GM18951 (cell line): ENCODE measurements at regions not wholly inside any gene's neighbourhood (a gene's known extent, or its start where the extent isn't known, plus 50 kb on each side); places are given as distances from the start of the nearest gene placed in this dataset.
"Not testable (repeated sequence)": the region's sequence is repeated elsewhere in the genome, so short reads cannot be mapped to it uniquely, and the experiment has no call there.

Experiments
- POLR2A ChIP-seq: IDR thresholded peaks from 4 replicates; pipeline ENCODE4 v1.6.1; 2011; ENCODE audit warnings: mild to moderate bottlenecking; ENCODE audit not compliant: insufficient read length, insufficient read depth; ENCODE audit errors: extremely low read depth
- in situ Hi-C: fragments of 300-500 bp; cut with MboI; formaldehyde crosslinking; loops from one replicate; pipeline ENCODE4 v1.12.0; 2022; ENCODE audit warnings: low sequenced_read_pairs, mixed read lengths, inconsistent platforms; ENCODE audit not compliant: unreplicated experiment

- in situ Hi-C loops: no loop called here
- no peak for TF ChIP-seq POLR2A
These were observed 211.9 kb downstream of the SOX3 start for GRCh38 chrX:140292961-140293360.

DNA sequence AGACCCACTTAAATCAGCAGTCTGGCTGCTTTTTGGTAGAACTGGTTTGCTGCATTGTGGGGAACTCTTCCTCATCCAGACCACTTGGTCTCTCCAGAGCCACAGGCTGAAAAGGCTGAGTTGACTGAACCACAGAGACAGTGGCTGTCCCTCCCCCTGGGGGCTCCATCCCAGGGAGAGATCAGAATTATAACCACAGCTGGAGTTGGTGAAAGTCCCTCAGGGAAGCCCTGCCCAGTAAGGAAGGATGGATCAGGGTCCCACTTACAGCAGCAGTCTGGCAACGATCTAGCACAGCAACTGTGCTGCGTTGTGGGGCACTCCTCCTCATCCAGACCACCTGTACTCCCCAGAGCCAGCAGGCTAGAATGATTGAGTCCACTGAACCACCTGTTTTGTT lies 212.7 kb downstream of the SOX3 start:
- TF ChIP-seq POLR2A: no peak
- in situ Hi-C loops: no loop called here

DNA sequence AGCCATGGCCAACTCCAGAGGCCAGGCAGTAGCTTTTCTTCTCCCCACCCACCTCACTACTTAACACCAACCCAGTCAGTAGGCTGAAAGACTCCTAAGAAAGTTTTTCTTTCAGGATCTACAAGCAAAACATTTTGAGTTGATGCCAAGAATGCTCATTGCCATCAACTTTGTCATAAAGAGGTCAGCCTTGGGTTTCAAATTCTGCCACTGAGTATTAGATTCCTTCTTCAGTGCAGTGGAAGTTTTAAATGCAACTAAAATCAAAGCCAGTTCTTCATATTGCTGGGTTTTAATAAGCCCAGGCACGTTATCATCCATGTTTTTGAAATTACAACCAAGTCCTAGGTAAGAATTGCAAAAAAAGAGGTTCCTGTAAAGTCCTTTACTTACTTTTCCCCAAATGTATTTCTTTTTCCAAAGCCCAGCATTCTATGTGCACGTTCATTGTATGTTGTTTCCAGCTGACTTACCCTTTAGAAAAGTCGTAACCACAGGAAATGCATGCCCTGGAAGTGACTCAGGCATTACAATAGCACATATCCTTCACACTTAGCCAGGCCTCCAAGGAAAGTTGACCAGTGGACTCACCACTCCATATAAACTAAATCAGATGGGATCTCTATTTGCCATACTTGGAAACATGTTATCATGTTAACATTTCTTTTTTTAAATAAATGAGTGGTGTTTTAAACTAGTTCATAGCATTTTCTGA lies 229.9 kb downstream of the SOX3 start:
- TF ChIP-seq POLR2A: no peak
- in situ Hi-C loops: no loop called here

- no peak for TF ChIP-seq POLR2A
- in situ Hi-C loops: no loop called here
These were observed 230.9 kb downstream of the SOX3 start for GRCh38 chrX:140273921-140274320.

GRCh38 chrX:140250391-140250790 lies 254.5 kb downstream of the SOX3 start:
- in situ Hi-C loops: no loop called here
- TF ChIP-seq POLR2A: no peak

- in situ Hi-C loops: no loop called here
- TF ChIP-seq POLR2A: no peak
These were observed 255.8 kb downstream of the SOX3 start for GRCh38 chrX:140249088-140249487.

GRCh38 chrX:140229191-140229590 lies 263.9 kb upstream of the CXorf66 start:
- no peak for TF ChIP-seq POLR2A
- in situ Hi-C loops: no loop called here

DNA sequence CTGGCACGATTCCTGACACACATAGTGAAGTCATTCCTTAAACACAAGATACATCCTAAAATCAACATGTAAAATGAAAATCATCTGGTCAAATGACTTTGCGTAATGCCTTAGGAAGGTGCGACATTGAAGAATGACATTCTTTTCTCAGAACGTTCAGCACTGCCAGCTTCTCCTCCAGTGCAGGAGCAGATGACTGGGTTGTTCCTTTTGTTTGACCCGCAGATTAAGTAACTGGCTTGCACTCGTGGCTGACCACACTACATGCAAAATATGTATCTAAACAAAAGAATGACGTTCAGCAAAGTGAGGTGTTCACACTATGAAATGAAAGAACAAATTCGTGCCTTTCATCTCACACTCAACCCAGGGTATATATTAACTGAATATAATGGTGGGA lies 260.7 kb upstream of the CXorf66 start:
- in situ Hi-C loops: not testable (repeated sequence)

DNA sequence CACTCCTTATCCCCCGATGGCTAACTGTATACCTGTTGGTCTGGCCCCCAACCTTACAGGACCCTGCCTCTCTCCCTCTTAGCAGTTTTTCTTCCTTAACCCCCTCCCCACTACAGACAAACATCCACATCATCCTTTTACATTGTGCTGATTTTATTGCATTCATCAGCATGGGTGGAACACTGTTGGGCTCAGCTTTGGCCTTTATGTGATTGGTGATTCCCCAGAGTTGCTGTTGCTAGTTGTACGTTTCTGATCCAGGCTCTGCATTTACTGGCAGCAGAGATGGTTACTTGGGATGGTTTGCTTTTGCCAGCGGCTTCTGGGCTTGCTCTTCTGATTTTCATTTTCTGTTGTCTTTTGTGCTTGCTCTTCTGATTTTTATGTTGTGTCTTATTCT lies 250.6 kb upstream of the CXorf66 start:
- in situ Hi-C loops: not testable (repeated sequence)

DNA sequence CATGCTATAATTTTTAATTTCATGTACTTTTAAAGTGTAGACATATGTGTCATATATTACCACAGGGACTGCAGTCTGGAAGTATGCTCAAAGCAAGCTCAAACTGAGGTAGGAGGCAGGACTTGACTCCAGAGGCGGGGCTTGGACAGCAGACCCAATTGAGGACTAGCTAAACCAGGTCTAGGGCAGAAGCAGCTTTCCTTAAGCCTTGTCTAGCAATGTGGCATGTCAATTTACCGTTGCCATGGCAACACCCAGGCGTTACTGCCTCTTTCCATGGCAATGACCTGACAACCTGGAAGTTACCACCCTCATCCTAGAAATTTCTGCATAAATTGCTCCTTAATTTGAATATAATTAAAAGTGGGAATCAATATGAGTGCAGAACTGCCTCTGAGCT lies 249.2 kb upstream of the CXorf66 start:
- in situ Hi-C loops: not testable (repeated sequence)

GRCh38 chrX:140206657-140207056 lies 241.3 kb upstream of the CXorf66 start:
- in situ Hi-C loops: no loop called here

DNA sequence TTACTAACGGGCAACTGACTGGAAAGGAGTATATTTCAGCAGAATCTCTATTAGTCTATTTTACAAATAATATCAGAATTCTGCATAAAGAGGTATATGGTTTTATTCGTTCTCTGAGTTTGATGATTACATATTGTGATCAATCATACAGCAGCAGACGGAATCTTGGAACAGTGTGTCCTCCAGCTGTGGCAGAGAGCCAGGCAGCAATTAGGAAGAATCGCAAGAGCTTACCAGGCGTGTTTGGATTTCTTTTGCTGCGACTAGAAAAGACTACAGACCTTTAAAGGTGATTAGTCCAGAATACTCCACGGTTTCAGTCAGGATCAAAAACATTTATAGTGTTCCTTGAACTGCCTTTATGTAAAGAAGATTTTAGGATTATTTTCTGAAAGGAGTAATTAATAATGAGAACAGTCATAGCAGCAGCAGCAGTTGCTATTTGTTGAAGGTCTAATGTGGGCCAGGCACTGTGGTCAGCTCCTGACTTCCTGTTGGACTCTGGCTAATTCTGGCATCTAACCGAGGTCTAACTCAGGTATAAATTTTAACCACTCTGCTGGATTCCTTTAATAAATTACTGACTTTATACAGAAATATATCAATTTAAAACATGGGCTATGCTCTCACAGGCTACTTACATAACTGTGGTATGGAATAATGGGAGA lies 225.3 kb upstream of the CXorf66 start:
- TF ChIP-seq POLR2A: no peak
- in situ Hi-C loops: no loop called here

More at GRCh38 chrX:140206657-140207056, 241.3 kb upstream of the CXorf66 start:
- no peak for TF ChIP-seq POLR2A

DNA sequence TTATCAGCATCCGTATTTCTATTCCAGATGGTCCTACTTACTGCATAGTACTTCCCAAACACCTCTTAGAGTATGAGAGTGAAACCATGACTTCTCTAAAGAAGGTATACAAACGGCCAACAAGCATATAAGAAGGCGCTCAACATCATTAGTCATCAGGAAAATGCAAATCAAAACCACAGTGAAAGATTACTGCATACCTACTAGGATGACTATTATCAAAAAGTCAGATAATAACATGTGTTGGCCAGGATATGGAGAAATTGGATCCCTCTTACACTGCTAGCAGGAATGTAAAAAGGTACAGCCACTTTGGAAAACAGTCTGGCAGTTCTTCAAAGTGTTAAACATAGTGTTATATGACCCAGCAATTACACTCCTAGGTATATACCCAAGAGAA lies 215.3 kb upstream of the CXorf66 start:
- in situ Hi-C loops: no loop called here
- no peak for TF ChIP-seq POLR2A

DNA sequence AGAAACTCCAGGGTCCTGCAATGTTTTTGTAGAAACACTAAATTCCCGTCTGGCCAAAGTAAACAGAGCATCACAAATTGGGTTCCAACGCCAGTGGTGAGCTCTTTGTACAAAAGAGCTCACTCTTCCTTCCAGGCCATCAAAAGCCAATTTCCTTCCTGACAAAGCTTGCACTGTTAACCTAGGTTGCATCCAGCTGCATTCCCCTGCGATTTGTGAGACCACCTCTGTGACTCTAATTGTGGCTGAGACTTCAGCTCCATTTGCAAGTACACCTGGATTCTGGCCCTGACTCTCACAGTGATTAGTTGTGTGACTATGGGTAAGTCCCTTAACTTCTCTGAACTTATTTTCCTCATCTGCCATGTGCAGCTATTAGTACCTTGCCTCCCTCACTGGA lies 212.5 kb upstream of the CXorf66 start:
- in situ Hi-C loops: no loop called here

More for the DNA sequence above, 212.5 kb upstream of the CXorf66 start:
- no peak for TF ChIP-seq POLR2A
